GM21737 (cell line): ENCODE measurements at regions not wholly inside any gene's neighbourhood (a gene's known extent, or its start where the extent isn't known, plus 50 kb on each side); places are given as distances from the start of the nearest gene placed in this dataset.

ENCODE experiments used
- ATAC-seq: cut with Tn5 transposase; IDR thresholded peaks from one replicate; pipeline ENCODE4 v1.9.1; 2021; ENCODE audit warnings: mild to moderate bottlenecking, moderate library complexity; ENCODE audit not compliant: unreplicated experiment

- ATAC-seq, result no peak
Measured at GRCh38 chr1:93013145-93014065, 52.1 kb upstream of the DIPK1A start.

DNA sequence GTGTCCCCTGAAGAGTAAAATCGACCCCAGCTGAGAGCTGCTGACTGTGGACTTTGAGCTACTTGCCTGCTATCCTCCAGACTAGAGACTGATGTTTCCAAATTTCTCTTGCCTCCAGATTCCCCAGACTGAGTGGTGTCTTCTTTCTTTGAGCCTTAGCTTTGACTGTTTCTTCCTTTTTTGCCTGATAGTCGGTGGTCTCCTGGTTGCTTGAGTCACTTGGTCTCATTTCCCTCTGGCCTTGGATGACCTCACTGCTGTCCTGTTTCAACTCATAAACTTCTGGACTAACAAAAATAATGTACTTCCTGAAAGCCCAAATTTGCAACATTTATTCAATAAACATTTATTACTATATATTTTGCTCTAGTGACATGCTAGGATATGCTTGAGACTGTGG lies 52.9 kb upstream of the DIPK1A start:
- ATAC-seq, result no peak

DNA sequence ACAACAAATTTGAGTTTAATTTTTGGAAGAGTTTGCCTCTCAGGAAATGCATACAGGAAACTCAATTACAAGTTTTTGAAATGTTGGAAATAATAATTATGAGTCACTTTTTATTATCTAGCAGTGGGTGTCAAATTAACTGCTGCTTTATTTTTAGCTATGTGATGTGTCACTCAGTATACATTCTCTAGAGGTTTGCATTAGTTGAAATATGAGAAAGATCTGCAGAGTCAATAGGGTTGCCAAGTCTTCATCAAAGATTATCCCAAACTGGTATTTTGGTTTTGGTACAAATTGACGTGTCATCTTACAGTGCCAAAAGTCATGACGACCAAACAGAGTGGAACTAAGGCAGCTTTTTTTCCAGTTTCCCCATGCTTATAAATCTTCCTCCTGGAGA lies 54.3 kb upstream of the DIPK1A start:
- ATAC-seq, result no peak

- ATAC-seq, result no peak
Measured at GRCh38 chr1:93016171-93016570, 54.9 kb upstream of the DIPK1A start.

- peak; percentile 74 for ATAC-seq
Measured at GRCh38 chr1:93021539-93022134, 57.4 kb upstream of the MTF2 start.

- ATAC-seq, result no peak
Measured at GRCh38 chr1:93022580-93022979, 56.5 kb upstream of the MTF2 start.

DNA sequence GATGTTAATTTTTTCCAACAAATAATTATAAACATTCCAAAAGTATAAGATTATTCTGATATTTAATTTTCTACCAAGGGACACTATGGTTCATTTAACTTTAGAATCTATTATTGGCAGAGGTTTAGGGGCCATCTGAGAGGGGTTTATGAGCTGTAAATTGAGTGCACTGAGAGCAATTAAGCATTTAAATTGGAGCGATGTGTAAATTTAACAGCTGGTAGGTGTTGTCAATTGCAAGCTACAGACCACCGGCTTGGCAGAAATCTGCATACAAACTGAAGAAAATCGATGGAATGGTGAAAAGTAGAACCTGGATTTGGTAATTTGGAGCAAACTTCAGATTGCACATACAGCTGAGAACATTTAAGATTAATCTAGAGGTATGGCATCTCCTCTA lies 55.8 kb upstream of the MTF2 start:
- no peak for ATAC-seq

GRCh38 chr1:93025572-93025971 lies 53.5 kb upstream of the MTF2 start:
- ATAC-seq, result no peak

DNA sequence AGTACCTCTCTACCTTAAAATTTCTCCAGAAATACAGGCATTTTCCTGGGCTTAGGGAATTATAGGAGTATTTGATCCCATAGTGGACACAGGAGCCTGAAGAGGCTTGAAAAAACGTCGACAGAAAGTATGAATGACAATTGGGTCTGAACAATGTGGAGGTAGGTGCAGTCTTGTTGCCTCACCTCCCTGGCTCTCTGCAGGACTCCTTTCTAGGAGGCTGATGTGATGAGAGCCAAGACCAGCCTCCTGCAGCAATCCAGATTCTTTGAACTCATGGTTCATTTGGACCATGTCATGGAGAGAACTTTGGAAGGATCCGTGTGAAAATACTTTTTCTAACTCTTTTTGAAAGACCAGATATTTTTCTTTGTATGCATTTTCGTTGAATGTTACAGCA lies 50.5 kb upstream of the MTF2 start:
- no peak for ATAC-seq
